Fibroblast of the aortic adventitia (primary cell): ENCODE measurements at regions not wholly inside any gene's neighbourhood (a gene's known extent, or its start where the extent isn't known, plus 50 kb on each side); places are given as distances from the start of the nearest gene placed in this dataset.

Source experiments
- DNase-seq: peaks from one replicate; pipeline ENCODE4 v3.0.0-alpha.2; 2010; ENCODE audit warnings: low read depth
- H3K4me3 ChIP-seq: 2 replicates; pipeline ENCODE4 v1.5.1; 2011; ENCODE audit warnings: low read depth, mild to moderate bottlenecking, control low read depth, low read length, moderate library complexity
- TF ChIP-seq, protein P1 (sequence below): IDR thresholded peaks from 2 replicates; pipeline ENCODE4 v1.5.1; 2011; ENCODE audit warnings: mild to moderate bottlenecking, low read length, control low read depth, inconsistent platforms; ENCODE audit not compliant: insufficient read depth

- TF ChIP-seq, protein P1, sequence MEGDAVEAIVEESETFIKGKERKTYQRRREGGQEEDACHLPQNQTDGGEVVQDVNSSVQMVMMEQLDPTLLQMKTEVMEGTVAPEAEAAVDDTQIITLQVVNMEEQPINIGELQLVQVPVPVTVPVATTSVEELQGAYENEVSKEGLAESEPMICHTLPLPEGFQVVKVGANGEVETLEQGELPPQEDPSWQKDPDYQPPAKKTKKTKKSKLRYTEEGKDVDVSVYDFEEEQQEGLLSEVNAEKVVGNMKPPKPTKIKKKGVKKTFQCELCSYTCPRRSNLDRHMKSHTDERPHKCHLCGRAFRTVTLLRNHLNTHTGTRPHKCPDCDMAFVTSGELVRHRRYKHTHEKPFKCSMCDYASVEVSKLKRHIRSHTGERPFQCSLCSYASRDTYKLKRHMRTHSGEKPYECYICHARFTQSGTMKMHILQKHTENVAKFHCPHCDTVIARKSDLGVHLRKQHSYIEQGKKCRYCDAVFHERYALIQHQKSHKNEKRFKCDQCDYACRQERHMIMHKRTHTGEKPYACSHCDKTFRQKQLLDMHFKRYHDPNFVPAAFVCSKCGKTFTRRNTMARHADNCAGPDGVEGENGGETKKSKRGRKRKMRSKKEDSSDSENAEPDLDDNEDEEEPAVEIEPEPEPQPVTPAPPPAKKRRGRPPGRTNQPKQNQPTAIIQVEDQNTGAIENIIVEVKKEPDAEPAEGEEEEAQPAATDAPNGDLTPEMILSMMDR = no peak
- H3K4me3 ChIP-seq = no peak overlapping the region
- DNase-seq = peak; percentile 48
These were observed 191.0 kb downstream of the C1D start for GRCh38 chr2:67871686-67872412.

- no peak overlapping the region for H3K4me3 ChIP-seq
- TF ChIP-seq, protein P1 = no peak
- DNase-seq = no peak
These were observed 190.3 kb downstream of the C1D start for GRCh38 chr2:67872481-67872880.

- TF ChIP-seq, protein P1 = no peak
- H3K4me3 ChIP-seq = no peak overlapping the region
- no peak for DNase-seq
These were observed 188.9 kb downstream of the C1D start for GRCh38 chr2:67873916-67874315.

- TF ChIP-seq, protein P1 = no peak
- no peak overlapping the region for H3K4me3 ChIP-seq
- DNase-seq = no peak
These were observed 186.6 kb downstream of the C1D start for GRCh38 chr2:67876176-67876575.

DNA sequence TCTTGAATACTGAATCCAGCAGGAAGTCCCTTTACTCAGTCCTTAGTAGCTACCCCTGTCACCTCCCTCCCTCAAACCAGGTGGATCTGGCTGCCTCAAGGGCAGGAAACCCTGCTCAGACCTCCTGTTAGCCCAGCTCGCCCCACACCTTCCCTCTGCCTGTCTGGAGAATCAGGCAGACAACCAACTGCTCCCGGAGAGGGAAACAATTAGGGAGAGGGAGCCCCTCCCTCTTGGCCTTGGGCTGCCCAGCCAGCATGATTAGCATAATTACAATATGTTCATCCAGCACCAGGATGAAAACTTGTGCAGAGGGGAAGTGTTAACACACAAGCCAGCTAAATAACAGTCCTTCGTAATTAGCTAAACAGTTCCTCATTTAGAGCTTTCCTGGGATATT is 185.5 kb downstream of the C1D start:
- H3K4me3 ChIP-seq = no peak overlapping the region
- no peak for DNase-seq
- TF ChIP-seq, protein P1 = no peak

- TF ChIP-seq, protein P1 = no peak
- no peak for DNase-seq
- H3K4me3 ChIP-seq = no peak overlapping the region
These were observed 184.1 kb downstream of the C1D start for GRCh38 chr2:67878743-67879142.
